GM19023 (cell line): ENCODE measurements at regions not wholly inside any gene's neighbourhood (a gene's known extent, or its start where the extent isn't known, plus 50 kb on each side); places are given as distances from the start of the nearest gene placed in this dataset.
A peak's percentile ranks its signal among the peaks of the same experiment; 100 is the strongest.
"Not testable (repeated sequence)": the region's sequence is repeated elsewhere in the genome, so short reads cannot be mapped to it uniquely, and the experiment has no call there.

Experiments used
- ATAC-seq: cut with Tn5 transposase; IDR thresholded peaks from one replicate; pipeline ENCODE4 v1.9.1; 2021; ENCODE audit warnings: mild to moderate bottlenecking, moderate library complexity; ENCODE audit not compliant: unreplicated experiment

- ATAC-seq: no peak
Measured at GRCh38 chrX:131595120-131595519, 51.2 kb downstream of the OR13H1 start.

DNA sequence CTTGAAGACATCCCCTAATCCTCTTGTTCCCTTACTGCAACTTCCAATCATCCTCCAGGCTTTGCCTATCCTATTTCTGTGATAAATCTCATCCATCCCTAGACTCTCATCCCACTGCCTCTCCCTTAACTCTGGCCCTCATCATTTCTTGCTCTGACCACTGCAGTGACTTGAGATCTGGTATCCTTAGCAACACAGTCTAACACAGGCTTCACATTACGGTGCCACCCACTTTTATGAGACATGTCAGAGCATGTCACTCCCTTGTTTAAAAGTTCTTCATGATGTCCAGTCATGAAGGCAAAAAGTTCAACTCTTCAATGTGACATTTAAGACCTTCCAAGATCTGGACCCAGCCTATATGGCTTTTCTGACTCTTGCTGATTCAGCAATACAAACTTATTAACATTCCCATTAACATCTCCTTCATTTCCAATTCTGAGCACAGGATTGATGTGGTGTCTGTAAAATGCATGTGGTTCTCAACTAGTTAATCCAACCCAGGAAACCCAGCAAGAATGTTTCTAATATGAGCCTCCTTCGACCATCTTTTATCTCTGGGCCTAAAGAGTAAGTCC is 64.0 kb downstream of the OR13H1 start:
- no peak for ATAC-seq

DNA sequence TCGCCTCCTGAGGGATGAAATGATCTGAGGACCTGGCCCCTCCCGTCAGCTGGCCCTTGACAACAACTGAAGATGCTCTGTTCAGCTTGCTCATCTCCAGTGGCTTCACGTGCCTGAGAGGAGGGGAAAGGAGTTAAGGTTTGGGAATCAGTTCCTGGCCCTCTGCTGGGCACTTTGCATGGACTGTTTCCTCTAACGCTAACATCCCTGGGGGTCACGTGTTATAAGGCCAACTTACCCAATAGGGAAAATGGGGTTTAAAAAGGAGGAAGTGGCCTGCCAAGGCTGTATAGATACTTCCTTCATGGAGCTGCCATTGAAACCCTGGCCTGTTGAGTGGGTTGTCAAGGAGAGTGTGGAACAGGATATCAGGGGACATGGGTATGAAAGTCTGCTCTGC is 65.6 kb downstream of the OR13H1 start:
- ATAC-seq: no peak

GRCh38 chrX:131613260-131613659 is 69.4 kb downstream of the OR13H1 start:
- no peak for ATAC-seq

- ATAC-seq: no peak
Measured at GRCh38 chrX:131614241-131614640, 70.4 kb downstream of the OR13H1 start.

DNA sequence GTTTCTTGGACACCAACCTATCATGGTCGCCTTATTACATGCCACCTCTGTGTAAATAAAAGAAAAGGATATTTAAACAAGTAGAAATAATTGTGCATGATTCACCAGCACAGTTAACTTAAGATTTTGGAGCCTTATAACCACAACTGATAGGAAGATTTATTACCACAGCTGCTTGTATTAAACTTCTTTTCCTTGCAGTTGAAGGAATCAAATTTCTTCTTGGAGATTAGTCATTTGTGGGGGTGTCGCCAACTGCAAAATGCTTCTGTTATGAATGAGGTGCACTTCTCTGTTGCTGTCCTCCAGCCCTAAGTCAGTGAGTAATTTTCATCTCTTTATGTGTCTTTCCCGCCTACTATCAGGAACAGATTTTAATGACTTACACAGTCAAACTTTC is 73.3 kb downstream of the OR13H1 start:
- ATAC-seq: no peak

DNA sequence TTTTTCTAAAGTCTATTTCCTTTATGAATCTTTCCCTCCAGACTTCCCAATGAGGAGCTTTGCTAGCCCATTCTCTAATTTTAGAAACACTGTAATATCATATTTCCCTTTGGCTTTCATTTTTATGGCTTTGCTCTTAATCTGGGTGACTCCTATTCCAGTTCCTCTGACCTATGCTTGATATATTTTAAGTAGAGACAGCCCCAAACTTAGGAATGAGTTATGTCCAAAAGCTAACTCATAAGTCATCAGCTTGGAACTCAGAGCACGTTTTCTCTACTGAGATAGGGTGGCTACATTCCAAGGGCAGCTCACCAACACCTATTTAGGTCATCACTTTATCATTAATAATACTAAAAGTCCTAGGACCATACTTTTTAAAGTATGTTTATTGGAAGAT is 77.8 kb downstream of the OR13H1 start:
- ATAC-seq: no peak

DNA sequence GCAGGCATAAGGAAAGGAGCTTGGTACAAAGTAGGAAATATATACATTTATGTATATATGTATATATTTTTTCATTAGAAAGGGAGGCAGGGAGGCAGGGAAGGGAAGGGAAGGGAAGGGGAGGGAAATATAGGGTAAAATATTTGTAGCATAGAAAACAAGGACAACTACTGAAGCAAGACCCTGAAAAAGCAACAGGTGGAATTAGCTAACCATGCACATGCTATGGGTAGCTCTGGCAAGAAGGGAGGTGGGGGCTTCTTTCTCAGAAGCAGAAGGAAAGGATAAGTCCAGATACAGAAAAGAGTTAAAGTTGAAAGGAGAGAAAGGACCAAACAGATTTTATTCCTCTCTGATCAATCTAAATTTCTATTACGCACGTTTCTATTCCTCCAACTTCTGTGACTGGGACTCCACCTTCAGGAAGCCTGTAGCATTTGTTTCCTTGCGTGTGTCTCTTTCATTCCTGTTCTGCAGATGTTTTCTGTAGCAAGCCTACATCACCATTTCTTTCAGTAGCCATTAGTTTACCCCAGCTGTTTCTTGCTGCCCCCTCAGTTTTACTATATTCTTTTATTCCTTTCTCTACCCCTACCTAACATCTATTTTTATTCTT is 82.9 kb downstream of the OR13H1 start:
- ATAC-seq: no peak

DNA sequence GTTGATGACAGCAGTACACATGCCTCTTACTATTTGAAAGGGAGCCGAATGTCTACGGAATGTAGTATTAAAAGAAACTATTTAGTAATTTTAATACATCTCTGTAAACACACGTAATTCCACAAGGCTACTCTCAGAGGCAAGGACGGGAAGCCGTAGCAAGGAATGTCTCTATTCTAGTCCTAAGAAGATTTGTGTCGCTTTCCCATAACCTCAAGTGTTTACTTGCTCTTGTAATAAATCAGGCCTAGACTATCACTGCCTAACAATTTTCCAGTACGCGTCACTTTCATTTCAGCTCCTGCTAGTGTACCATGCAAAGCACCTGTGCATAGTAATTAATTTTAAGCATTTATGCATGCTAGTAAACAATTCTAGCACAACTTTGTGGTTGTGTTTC is 86.7 kb downstream of the OR13H1 start:
- no peak for ATAC-seq

GRCh38 chrX:131633285-131633917 is 89.5 kb downstream of the OR13H1 start:
- peak; percentile 96 for ATAC-seq

DNA sequence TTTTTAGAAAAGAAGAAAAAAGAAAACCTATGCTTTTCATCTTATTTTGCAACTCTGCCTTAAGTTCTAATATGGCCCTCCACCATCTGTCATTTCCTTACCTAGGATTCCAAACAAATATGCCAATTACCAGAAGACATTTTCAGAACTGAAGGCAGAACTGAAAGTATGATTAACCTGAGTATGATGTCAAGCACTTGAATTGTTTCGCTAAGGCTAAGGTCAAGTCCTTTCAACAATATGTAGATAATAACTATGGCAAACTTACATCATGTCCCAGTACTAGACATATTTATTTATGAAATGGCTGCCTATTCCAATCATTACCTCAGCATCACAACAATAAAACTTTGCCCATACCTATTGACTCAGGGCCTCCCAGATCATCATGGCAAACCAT is 91.0 kb downstream of the OR13H1 start:
- no peak for ATAC-seq

DNA sequence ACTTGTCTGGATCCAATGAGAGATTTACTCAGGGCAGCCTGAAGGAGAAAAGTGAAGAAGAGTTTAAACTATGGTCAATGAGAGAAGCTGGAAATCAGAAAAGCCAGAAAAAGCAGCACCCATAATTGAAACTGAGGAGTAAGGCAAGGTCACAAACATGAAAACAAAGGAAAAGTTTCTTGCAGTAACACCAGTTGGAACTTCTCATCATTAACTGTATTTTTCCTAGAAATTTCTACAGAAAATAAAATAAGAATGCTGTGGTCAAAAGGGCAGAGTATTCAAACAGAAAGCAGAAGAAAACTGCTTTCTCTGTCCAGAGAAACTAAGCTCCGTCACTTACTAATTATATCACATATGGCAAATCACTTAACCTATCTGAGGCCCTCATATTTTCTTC is 102.2 kb downstream of the OR13H1 start:
- ATAC-seq: no peak

- ATAC-seq: no peak
Measured at GRCh38 chrX:131649741-131650140, 105.9 kb downstream of the OR13H1 start.

DNA sequence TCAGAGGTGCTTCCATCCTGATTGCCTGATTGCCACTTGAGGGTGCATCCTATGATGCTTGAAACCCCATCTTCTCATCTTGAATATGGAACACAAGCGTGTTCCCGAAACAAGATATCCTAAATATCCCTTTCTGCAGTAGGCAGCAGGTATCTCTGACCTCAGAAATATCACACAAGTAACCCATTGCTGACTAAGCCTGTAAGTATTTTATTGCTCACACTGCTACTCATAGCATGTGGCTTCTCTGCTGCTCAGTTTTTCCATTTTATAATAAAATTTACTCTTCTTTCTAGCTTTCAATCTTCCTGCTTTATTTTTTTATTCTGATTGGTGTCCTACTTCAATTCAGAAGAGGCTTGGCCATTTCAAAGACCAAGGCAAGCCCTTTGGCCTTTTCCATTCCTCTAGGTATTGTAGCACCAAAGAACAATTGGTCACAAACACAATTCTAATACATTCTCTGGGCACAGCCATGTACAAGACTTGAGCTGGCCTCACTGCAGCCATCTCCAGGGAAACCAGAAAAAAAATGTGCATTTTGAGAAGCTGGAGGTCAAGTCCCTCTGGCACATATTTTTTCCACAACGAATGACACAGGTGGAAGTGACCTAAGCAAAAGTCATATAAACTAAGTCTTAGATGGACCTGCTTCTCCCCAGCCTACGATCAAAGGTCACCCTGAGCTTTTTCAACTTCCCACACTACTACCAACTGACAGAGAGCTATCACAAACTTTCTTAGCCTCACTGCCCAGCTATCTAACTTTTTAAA is 107.0 kb downstream of the OR13H1 start:
- ATAC-seq: no peak

GRCh38 chrX:131663726-131664125 is 119.9 kb downstream of the OR13H1 start:
- ATAC-seq: not testable (repeated sequence)

- ATAC-seq: no peak
Measured at GRCh38 chrX:131671735-131672134, 127.9 kb downstream of the OR13H1 start.

DNA sequence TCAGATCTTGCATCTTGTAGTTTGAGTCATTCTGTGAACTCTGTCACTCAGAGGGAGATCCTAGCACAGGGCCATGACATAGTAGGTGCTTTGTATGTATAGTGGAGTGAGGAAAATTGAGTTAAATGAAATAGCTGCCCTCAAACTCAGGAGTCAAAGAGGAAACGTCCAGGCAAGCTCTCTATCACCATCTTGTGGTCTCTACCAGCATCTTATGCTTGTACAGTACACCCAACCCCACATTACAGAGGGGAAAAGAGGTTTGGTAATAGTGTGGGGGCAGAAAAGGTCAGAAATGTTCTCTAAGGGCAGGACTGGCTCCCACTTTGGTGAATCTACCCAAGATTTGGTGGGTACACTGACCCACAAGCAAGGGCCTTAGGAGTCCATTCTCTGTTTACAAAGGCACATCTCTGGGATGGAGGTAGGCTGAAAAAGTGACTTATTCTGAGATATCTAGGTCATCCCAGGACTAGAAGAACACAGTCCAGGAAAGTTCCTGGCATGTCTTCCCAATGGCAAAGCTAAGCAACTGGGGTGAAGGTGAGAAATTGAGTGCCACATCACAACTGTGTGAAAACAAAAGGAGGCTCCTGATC is 131.8 kb downstream of the OR13H1 start:
- ATAC-seq: peak; percentile 41

- peak; percentile 87 for ATAC-seq
Measured at GRCh38 chrX:131677655-131678628, 134.1 kb downstream of the OR13H1 start.

DNA sequence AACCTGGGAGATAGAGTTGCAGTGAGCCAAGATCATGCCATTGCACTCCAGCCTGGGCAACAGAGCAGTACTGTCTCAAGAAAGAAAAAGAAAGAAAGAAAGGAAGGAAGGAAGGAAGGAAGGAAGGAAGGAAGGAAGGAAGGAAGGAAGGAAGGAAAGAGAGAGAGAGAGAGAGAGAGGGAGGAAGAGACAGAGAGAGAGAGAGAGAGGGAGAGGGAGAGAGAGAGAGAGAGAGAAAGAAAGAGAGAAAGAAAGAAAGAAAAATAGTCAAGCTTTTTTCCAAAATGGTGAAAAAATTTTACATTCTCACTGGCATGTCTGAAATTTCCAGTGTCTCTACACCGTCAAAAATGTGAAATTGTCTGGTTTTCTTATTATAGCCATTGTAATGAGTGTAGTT is 138.9 kb downstream of the OR13H1 start:
- not testable (repeated sequence) for ATAC-seq

DNA sequence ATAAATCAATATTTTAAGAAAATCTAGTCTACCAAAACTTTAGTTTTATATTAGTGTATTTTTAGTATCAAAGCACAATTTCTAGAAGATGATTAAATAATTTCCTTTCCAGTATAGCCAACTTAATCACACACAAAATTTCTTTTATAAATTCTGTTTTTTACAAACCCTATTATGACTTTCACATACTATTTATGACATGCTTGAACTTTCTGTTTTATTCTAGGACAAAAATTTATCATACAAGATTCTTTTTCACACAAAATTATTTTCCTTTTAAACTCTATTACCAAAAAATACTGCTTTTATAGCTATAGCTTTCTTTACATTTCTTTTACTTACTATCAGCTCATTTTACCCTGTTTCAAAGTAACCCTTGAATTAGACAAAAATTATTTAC is 149.5 kb downstream of the OR13H1 start:
- ATAC-seq: no peak
